ENCODE measurements at regions not wholly inside any gene's neighbourhood (a gene's known extent, or its start where the extent isn't known, plus 50 kb on each side); places are given as distances from the start of the nearest gene placed in this dataset.
"Not testable (repeated sequence)": the region's sequence is repeated elsewhere in the genome, so short reads cannot be mapped to it uniquely, and the experiment has no call there.

GRCh38 chr3:104438706-104439105 lies 928.0 kb upstream of the ALCAM start:
- DNase-seq = no peak

DNA sequence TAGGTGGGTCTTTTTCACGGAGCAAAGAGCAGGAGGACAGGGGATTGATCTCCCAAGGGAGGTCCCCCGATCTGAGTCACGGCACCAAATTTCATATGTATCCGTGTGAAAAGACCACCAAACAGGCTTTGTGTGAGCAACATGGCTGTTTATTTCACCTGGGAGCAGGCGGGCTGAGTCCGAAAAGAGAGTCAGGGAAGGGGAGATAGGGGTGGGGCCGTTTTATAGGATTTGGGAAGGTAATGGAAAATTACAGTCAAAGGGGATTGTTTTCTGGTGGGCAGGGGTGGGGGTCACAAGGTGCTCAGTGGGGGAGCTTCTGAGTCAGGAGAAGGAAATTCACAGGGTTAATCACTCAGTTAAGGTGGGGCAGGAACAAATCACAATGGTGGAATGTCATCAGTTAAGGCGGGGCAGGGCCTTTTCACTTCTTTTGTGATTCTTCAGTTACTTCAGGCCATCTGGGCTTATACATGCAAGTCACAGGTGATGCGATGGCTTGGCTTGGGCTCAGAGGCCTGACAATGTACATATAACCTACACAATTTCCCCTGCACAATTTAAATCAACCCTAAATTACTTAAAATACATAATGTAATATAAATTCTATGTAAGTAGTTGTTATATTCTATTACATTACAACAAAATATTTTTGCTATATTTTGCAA lies 921.3 kb upstream of the ALCAM start:
- not testable (repeated sequence) for DNase-seq

DNA sequence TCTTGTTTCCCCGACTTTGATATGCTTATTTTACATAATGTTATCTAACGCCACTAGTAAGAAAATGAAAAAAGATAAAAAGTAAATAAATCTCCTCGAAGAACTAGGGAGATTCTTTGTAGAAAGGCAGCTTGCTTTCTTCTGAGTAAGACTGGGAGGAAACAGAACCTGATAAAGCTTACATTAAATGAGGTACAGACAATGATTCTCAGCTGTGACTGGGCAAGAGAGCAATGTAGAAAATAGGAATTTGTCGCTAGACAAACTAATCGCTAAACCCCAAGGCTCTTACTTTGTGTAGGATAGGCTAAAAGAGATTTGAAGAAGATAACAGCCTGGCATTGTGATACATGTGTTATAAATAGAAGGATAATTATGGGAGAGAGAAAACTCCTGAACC lies 919.0 kb upstream of the ALCAM start:
- no peak for DNase-seq

DNA sequence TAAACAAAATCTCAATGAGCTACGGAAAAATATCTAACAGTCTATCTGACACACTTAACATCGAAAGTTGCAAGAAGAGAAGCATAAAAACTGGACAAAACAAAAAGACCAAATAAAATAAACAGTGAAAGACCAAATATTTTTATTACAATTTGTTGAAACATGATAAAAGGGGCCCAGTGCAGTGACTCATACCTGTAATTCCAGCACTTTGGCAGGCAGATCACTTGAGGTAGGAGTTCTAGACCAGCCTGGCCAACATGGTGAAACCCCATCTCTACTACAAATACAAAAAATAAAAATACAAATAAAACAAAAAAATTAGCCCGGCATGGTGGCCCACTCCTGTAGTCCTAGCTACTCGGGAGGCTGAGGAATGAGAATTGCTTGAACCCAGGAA lies 914.0 kb upstream of the ALCAM start:
- no peak for DNase-seq

DNA sequence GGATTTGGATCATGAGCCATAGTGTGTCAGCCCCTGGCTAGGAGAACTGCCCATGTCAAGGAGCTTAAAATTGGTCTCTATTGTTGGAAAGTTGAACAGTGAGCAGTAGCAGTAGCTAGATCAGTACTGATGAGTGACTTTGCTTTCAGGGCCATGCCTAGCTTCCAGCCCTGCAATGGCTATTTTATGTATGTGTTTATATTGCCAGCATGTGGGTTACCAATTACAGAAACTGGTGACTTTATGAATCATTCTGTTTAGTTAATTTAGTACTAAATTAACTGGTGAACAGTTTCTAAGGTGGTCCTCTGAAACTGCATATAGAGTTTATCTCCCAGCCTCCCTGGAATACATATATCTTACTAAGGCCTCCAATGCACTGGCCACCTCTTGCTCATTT lies 908.1 kb upstream of the ALCAM start:
- no peak for DNase-seq

GRCh38 chr3:104460477-104461406 lies 906.0 kb upstream of the ALCAM start:
- DNase-seq = no peak

DNA sequence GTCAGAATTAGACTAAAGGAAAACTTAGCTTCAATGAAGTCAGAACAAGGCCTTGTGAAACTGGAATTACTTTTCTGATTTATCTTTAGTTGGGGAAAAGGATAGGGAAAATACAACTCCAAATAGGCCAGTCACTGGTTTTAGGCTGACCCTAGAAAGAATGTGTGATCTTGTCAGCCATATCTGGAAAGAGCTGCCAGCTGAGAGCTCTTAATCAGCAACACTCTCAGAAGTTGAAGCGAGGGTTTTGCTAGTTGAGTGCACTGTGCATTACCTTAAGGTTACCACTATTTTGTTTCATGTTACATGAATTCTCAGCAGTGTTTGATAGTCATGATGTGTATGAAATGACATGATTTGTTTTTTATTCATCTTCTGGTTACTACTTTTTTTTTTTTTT lies 905.3 kb upstream of the ALCAM start:
- DNase-seq = no peak

- DNase-seq = no peak
Measured at GRCh38 chr3:104472221-104472620, 894.5 kb upstream of the ALCAM start.

DNA sequence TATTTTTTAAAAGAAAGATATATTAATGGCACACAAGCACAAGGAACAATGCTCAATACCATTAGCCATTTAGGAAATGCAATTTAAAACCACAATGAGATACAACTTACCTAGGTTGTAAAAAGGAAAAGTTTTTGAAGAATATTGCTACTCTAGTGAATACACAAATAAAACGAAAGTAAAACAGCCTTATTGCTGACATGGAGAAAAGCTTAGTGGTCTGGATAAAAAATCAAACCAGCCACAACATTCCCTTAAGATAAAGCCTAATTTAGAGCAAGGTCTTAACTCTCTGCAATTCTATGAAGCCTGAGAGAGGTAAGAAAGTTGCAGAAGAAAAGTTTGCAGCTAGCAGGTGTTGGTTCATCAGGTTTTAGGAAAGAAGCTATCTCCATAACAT lies 892.7 kb upstream of the ALCAM start:
- no peak for DNase-seq

- no peak for DNase-seq
Measured at GRCh38 chr3:104503022-104503421, 863.7 kb upstream of the ALCAM start.

DNA sequence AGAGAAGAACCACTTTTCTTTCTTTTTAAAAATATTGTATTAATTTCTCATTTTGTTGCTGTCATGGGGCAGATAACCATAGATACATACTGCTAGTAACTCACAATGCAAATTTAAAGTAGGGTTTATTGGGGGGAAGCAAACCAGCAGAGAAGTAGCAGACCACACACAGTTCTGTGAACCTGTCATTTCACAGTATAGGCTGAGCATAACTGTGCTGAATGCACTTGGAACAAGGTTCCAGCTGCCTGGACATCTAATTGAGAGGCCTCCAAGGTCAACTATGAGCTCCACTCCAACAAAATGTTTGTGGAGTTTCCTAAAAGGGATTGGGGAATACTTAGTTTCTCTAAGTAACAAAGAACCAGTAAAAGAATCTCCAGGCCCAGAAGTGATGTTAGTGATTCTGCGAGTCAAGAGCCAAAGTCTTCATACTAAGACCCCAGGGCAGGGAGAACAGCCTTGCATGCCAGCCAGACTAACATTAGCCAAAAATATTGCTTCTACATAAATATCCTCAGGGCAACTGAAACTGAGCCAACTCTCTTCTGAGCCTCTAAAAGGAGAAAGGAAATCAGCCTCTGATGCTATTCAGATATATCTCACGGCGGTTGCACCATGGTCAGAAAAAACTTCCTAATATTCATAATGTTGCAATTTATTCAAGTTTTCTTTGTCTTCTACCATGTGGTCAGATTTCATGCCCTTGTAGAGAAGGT lies 856.4 kb upstream of the ALCAM start:
- DNase-seq = no peak

- DNase-seq = no peak
Measured at GRCh38 chr3:104514371-104514770, 852.3 kb upstream of the ALCAM start.

- no peak for DNase-seq
Measured at GRCh38 chr3:104514776-104515175, 851.9 kb upstream of the ALCAM start.

GRCh38 chr3:104519068-104519467 lies 847.6 kb upstream of the ALCAM start:
- DNase-seq = no peak

- DNase-seq = no peak
Measured at GRCh38 chr3:104519468-104520227, 847.1 kb upstream of the ALCAM start.

DNA sequence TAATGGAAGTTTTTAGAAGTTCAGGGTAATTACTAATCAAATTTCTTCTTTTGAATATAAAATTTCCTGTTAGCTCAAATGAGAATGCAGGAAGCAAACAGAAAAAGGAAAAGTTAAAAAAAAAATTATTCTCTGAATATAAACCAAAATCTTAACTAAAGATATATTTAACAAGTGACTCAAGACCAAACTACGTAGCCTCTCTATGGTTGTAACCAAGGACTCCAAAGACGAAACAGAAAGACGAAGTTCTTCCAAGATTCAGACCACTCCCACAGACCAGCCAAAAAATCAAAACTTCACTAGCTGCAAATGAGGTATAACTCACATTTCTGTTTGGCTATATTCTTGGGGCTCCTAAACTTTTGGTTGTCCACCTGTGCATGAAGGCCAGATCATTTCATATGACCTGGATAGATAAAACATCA lies 846.5 kb upstream of the ALCAM start:
- no peak for DNase-seq

DNA sequence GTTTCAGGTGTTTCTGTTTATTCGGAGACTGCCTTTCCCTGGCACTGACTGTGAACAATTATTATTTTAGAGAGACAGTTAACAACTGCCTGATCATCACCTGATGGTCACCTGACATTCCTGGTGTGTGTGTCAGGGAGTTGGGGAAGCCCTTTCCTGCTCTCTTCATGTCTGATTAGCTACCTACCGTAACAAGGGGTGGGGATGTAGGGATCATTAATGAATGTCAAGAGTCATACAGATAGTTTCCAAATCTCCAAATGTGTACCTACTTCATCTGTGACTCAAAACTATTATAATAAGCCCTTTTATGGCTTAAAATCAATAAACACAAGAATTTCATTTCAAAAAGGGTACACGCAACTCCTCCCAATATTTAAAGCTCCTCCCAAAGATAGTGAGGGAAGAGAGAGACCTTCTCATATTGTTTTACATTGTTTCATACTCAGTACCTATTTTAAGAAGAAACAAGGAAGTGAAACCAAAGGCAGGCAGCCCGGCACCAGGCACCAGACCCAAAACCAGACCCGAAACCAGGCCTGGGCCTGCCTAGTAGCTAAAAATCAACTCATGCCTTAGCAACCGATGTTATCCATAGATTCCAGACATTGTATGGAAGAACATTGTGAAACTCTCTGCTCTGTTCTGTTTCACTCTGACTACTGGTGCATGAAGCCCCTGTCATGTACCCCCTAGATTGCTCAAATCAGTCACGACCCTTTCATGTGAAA lies 844.9 kb upstream of the ALCAM start:
- no peak for DNase-seq

GRCh38 chr3:104523136-104523535 lies 843.6 kb upstream of the ALCAM start:
- DNase-seq = no peak

DNA sequence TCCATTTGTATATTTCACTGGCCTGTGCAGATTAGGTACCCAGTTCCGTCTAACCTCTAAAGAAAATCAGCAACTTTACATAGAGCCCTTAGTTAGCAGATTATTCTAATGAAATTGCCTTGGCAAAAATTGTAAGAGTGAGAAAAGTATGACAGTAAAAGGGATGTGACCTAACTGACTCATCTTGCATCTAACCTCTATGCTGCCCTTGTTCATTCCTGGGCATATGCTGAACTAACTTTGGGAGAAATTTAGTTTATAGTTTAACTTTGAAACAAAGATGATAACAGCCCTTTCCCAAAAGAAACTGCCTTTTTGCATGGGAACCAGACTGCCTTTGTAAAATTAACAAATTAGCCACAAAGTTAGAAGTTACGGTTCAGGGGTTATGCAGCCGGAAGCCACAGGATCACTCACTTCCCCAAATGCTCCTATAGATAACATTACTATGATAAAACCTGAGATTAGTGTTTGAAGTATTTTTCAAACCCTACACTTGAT lies 839.8 kb upstream of the ALCAM start:
- no peak for DNase-seq

DNA sequence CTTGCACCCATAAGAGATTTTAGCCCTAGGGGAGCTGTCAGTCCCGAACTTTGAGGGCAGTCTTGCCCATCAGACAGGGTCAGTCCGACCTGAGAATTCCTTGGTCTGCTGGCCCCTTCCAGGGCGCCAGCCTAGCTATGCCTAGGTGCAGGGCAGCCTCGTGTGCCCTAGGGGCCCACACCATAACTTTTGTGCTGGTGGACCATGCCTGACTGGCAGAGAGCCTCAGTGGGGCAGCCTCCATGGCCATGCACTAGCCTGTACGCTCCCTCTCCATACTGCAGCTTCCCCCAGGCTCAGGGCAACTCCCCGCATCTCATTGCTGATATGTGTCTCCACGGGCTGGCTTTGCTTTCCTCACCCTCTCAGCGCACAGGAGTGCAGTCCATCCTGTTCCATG lies 835.8 kb upstream of the ALCAM start:
- DNase-seq = no peak

DNA sequence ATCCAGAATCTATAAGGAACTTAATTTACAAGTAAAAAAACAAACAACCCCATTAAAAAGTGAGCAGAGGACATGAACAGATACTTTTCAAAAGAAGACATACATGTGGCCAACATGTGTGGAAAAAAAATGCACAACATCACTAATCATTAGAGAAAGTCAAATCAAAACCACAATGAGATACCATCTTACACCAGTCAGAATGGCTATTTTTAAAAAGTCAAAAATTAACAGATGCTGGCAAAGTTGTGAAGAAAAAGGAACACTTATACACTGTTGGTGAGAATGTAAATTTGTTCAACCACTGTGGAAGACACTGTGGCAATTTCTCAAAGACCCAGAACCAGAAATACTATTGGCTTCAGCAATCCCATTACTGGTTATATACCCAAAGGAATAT lies 830.0 kb upstream of the ALCAM start:
- DNase-seq = no peak

DNA sequence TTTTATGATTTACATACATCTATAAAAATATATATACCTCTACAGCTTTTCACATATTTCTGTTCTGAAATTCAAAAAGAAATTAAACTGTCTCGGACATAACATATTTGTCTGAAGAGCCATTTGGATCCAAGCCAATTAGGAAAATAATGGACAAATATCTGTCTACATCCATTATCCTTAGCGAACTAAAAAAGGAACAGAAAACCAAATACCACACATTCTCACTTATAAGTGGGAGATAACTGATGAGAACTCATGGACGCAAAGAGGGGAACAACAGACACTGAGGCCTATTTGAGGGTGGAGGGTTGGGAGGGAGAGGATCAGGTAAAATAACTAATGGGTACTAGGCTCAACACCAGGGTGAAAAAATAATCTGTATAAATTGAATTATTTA lies 829.4 kb upstream of the ALCAM start:
- DNase-seq = no peak
